LNCAP (cell line): ENCODE measurements at regions not wholly inside any gene's neighbourhood (a gene's known extent, or its start where the extent isn't known, plus 50 kb on each side); places are given as distances from the start of the nearest gene placed in this dataset.

Source experiments
- TF ChIP-seq, protein P1 (sequence below): fragments of 450-650 bp; IDR thresholded peaks from 2 replicates; pipeline ENCODE4 v1.5.1; 2017; ENCODE audit warnings: mild to moderate bottlenecking

- TF ChIP-seq, protein P1, sequence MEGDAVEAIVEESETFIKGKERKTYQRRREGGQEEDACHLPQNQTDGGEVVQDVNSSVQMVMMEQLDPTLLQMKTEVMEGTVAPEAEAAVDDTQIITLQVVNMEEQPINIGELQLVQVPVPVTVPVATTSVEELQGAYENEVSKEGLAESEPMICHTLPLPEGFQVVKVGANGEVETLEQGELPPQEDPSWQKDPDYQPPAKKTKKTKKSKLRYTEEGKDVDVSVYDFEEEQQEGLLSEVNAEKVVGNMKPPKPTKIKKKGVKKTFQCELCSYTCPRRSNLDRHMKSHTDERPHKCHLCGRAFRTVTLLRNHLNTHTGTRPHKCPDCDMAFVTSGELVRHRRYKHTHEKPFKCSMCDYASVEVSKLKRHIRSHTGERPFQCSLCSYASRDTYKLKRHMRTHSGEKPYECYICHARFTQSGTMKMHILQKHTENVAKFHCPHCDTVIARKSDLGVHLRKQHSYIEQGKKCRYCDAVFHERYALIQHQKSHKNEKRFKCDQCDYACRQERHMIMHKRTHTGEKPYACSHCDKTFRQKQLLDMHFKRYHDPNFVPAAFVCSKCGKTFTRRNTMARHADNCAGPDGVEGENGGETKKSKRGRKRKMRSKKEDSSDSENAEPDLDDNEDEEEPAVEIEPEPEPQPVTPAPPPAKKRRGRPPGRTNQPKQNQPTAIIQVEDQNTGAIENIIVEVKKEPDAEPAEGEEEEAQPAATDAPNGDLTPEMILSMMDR = no peak
Observed at GRCh38 chr6:76472858-76473257, 400.4 kb upstream of the IMPG1 start.

DNA sequence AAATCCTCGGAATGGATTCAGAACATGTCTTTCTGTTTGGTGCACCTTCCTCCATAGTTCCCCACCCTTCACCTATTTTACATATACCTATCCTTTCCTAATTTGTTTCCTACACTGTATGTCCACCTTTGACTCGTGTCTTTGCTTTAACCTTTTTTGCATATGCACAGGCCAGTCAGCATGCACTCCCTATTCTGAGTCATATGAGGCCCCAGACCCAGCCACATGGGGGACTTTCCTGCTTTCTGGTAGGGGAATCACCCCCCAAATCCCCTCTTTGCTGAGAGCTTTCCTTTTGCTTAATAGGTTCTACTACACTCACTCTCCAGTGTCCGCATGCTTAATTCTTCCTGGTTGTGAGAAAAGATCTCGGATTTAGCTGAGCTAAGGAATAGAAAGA, 393.8 kb upstream of the IMPG1 start:
- TF ChIP-seq, protein P1 = no peak

DNA sequence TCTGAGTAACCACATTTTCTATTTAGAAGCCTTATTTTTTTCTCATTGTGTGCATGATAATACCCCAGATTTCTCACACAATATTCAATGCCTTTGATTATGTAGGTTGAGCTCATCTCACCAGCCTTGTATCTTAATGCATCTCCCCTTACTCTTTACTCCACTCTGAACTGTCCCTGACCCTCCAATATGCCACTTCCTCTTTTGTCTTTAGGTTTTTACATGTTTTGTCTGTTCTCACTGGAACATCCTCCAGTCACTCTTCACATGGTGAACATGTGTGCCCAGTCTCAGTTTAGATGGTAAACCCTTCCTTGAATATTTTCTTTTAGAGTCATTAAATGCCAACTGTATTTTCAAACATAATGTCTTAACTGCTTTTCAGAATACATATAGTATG, 392.9 kb upstream of the IMPG1 start:
- TF ChIP-seq, protein P1 = no peak

DNA sequence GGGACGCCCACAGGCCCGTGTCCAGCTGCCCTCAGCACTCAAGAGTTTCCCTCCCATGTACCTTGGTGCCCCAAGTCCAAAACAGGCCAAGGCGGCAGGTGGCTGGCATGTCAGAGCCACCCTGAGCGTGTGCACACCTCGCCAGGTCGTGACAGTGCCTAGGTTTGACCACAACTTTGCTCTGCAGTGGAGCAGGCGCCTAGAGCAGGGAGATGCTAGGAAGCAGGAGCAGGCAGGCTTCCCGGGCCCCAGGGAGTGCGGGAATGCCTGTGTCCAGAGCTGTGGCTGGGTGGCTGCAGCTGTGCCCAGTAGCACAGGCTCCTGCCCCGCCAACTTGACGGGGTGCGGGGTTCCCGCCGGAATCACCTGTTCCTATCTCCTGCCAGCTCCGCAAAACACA, 380.8 kb upstream of the IMPG1 start:
- TF ChIP-seq, protein P1 = no peak

- TF ChIP-seq, protein P1 = no peak
Observed at GRCh38 chr6:76451926-76452709, 379.7 kb upstream of the IMPG1 start.

- TF ChIP-seq, protein P1 = no peak
Observed at GRCh38 chr6:76448109-76448508, 375.6 kb upstream of the IMPG1 start.

DNA sequence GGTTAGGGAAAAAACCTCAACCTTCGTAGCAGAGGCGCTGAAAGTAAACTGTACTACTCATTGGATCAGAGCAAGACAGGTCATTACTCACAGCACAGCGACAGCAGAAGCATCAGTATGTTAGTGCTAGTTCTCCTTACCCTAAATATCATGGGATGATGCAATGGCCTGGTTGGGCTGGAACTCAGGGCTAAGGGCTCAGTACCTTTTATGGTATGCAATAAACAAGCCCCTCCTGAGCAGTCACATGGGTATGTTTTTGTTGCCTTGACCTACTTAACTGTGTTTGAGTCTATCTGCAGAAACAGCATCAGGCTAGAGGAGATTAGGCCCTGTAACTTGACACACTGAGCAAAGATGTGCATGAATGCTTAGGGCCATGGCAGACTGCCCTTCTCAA, 369.4 kb upstream of the IMPG1 start:
- TF ChIP-seq, protein P1 = no peak

GRCh38 chr6:76439811-76440210, 367.3 kb upstream of the IMPG1 start:
- TF ChIP-seq, protein P1 = no peak
